ENCODE measurements at regions not wholly inside any gene's neighbourhood (a gene's known extent, or its start where the extent isn't known, plus 50 kb on each side); places are given as distances from the start of the nearest gene placed in this dataset.
"Not testable (repeated sequence)": the region's sequence is repeated elsewhere in the genome, so short reads cannot be mapped to it uniquely, and the experiment has no call there.

GRCh38 chr7:115211171-115211570 lies 289.3 kb downstream of the MDFIC start:
- no peak overlapping the region for H3K4me3 ChIP-seq (ENCODE audit: low read length)
- H3K9ac ChIP-seq (ENCODE audit: low read depth, low read length): no peak overlapping the region
- H3K27ac ChIP-seq (ENCODE audit: low read length): no peak overlapping the region
- H3K4me1 ChIP-seq (ENCODE audit: insufficient read depth, low read length): no peaks in the 10 kb centered on the region
- H3K9me3 ChIP-seq (ENCODE audit: insufficient read depth, low read depth, low read length): peaks cover 11% of the 10 kb centered on the region
- no peaks in the 10 kb centered on the region for H3K27me3 ChIP-seq (ENCODE audit: insufficient read depth, low read length)
- H3K36me3 ChIP-seq (ENCODE audit: insufficient read depth, low read depth, low read length): no peaks in the 10 kb centered on the region

GRCh38 chr7:115210552-115210951 lies 288.7 kb downstream of the MDFIC start:
- Histone ChIP-seq H3K4me3 (ENCODE audit: low read length) (no peak overlapping the region), H3K27ac (ENCODE audit: low read length) (no peak overlapping the region)

GRCh38 chr7:115208710-115209560 lies 287.0 kb downstream of the MDFIC start:
- H3K36me3 ChIP-seq (ENCODE audit: insufficient read depth, low read depth, low read length): no peaks in the 10 kb centered on the region
- H3K4me1 ChIP-seq (ENCODE audit: insufficient read depth, low read length): no peaks in the 10 kb centered on the region
- no peak overlapping the region for H3K4me3 ChIP-seq (ENCODE audit: low read length)
- no peak overlapping the region for H3K9ac ChIP-seq (ENCODE audit: low read depth, low read length)
- peaks cover 27% of the 10 kb centered on the region for H3K9me3 ChIP-seq (ENCODE audit: insufficient read depth, low read depth, low read length)
- no peaks in the 10 kb centered on the region for H3K27me3 ChIP-seq (ENCODE audit: insufficient read depth, low read length)
- H3K27ac ChIP-seq (ENCODE audit: low read length): no peak overlapping the region

More at GRCh38 chr7:115210552-115210951, 288.7 kb downstream of the MDFIC start:
- H3K4me1 ChIP-seq (ENCODE audit: insufficient read depth, low read length): no peaks in the 10 kb centered on the region
- H3K27me3 ChIP-seq (ENCODE audit: insufficient read depth, low read length): no peaks in the 10 kb centered on the region
- H3K9ac ChIP-seq (ENCODE audit: low read depth, low read length): no peak overlapping the region
- no peaks in the 10 kb centered on the region for H3K36me3 ChIP-seq (ENCODE audit: insufficient read depth, low read depth, low read length)
- H3K9me3 ChIP-seq (ENCODE audit: insufficient read depth, low read depth, low read length): peaks cover 18% of the 10 kb centered on the region

GRCh38 chr7:115206374-115206773 lies 284.5 kb downstream of the MDFIC start:
- H3K4me3 ChIP-seq (ENCODE audit: low read length); H3K9ac ChIP-seq (ENCODE audit: low read depth, low read length); H3K27ac ChIP-seq (ENCODE audit: low read length); H3K27me3 ChIP-seq (ENCODE audit: insufficient read depth, low read length); H3K36me3 ChIP-seq (ENCODE audit: insufficient read depth, low read depth, low read length); H3K4me1 ChIP-seq (ENCODE audit: insufficient read depth, low read length): not testable (repeated sequence)
- peaks cover 27% of the 10 kb centered on the region for H3K9me3 ChIP-seq (ENCODE audit: insufficient read depth, low read depth, low read length)

GRCh38 chr7:115198143-115198542 lies 276.2 kb downstream of the MDFIC start:
- Histone ChIP-seq H3K9ac (ENCODE audit: low read depth, low read length) (no peak overlapping the region), H3K4me1 (ENCODE audit: insufficient read depth, low read length) (no peaks in the 10 kb centered on the region), H3K36me3 (ENCODE audit: insufficient read depth, low read depth, low read length) (no peaks in the 10 kb centered on the region), H3K27me3 (ENCODE audit: insufficient read depth, low read length) (no peaks in the 10 kb centered on the region), H3K9me3 (ENCODE audit: insufficient read depth, low read depth, low read length) (no peaks in the 10 kb centered on the region), H3K27ac (ENCODE audit: low read length) (no peak overlapping the region), H3K4me3 (ENCODE audit: low read length) (no peak overlapping the region)

GRCh38 chr7:115195208-115195607 lies 273.3 kb downstream of the MDFIC start:
- H3K27ac ChIP-seq (ENCODE audit: low read length): no peak overlapping the region
- no peaks in the 10 kb centered on the region for H3K9me3 ChIP-seq (ENCODE audit: insufficient read depth, low read depth, low read length)
- H3K4me3 ChIP-seq (ENCODE audit: low read length): no peak overlapping the region
- no peaks in the 10 kb centered on the region for H3K36me3 ChIP-seq (ENCODE audit: insufficient read depth, low read depth, low read length)
- no peaks in the 10 kb centered on the region for H3K27me3 ChIP-seq (ENCODE audit: insufficient read depth, low read length)
- no peak overlapping the region for H3K9ac ChIP-seq (ENCODE audit: low read depth, low read length)
- no peaks in the 10 kb centered on the region for H3K4me1 ChIP-seq (ENCODE audit: insufficient read depth, low read length)

- Histone ChIP-seq H3K27me3 (ENCODE audit: insufficient read depth, low read length) (no peaks in the 10 kb centered on the region), H3K36me3 (ENCODE audit: insufficient read depth, low read depth, low read length) (no peaks in the 10 kb centered on the region), H3K9me3 (ENCODE audit: insufficient read depth, low read depth, low read length) (no peaks in the 10 kb centered on the region), H3K4me1 (ENCODE audit: insufficient read depth, low read length) (no peaks in the 10 kb centered on the region), H3K4me3 (ENCODE audit: low read length) (no peak overlapping the region), H3K27ac (ENCODE audit: low read length) (no peak overlapping the region), H3K9ac (ENCODE audit: low read depth, low read length) (no peak overlapping the region)
Measured at GRCh38 chr7:115191526-115191925, 269.6 kb downstream of the MDFIC start.

- no peak overlapping the region for H3K9ac ChIP-seq (ENCODE audit: low read depth, low read length)
- H3K4me1 ChIP-seq (ENCODE audit: insufficient read depth, low read length): no peaks in the 10 kb centered on the region
- no peak overlapping the region for H3K4me3 ChIP-seq (ENCODE audit: low read length)
- H3K36me3 ChIP-seq (ENCODE audit: insufficient read depth, low read depth, low read length): no peaks in the 10 kb centered on the region
- H3K27ac ChIP-seq (ENCODE audit: low read length): no peak overlapping the region
- H3K9me3 ChIP-seq (ENCODE audit: insufficient read depth, low read depth, low read length): no peaks in the 10 kb centered on the region
- H3K27me3 ChIP-seq (ENCODE audit: insufficient read depth, low read length): no peaks in the 10 kb centered on the region
Measured at GRCh38 chr7:115183431-115184057, 261.6 kb downstream of the MDFIC start.

- Histone ChIP-seq H3K9me3 (ENCODE audit: insufficient read depth, low read depth, low read length) (no peaks in the 10 kb centered on the region), H3K9ac (ENCODE audit: low read depth, low read length) (no peak overlapping the region), H3K27me3 (ENCODE audit: insufficient read depth, low read length) (no peaks in the 10 kb centered on the region), H3K27ac (ENCODE audit: low read length) (no peak overlapping the region), H3K36me3 (ENCODE audit: insufficient read depth, low read depth, low read length) (no peaks in the 10 kb centered on the region), H3K4me3 (ENCODE audit: low read length) (no peak overlapping the region), H3K4me1 (ENCODE audit: insufficient read depth, low read length) (no peaks in the 10 kb centered on the region)
Measured at GRCh38 chr7:115178835-115179234, 256.9 kb downstream of the MDFIC start.

GRCh38 chr7:115177823-115178222 lies 255.9 kb downstream of the MDFIC start:
- Histone ChIP-seq H3K4me1 (ENCODE audit: insufficient read depth, low read length) (no peaks in the 10 kb centered on the region), H3K27me3 (ENCODE audit: insufficient read depth, low read length) (no peaks in the 10 kb centered on the region)

GRCh38 chr7:115177103-115177502 lies 255.2 kb downstream of the MDFIC start:
- no peak overlapping the region for H3K4me3 ChIP-seq (ENCODE audit: low read length)
- no peaks in the 10 kb centered on the region for H3K27me3 ChIP-seq (ENCODE audit: insufficient read depth, low read length)
- no peaks in the 10 kb centered on the region for H3K36me3 ChIP-seq (ENCODE audit: insufficient read depth, low read depth, low read length)
- no peak overlapping the region for H3K9ac ChIP-seq (ENCODE audit: low read depth, low read length)
- H3K27ac ChIP-seq (ENCODE audit: low read length): no peak overlapping the region
- no peaks in the 10 kb centered on the region for H3K9me3 ChIP-seq (ENCODE audit: insufficient read depth, low read depth, low read length)
- no peaks in the 10 kb centered on the region for H3K4me1 ChIP-seq (ENCODE audit: insufficient read depth, low read length)

More at GRCh38 chr7:115177823-115178222, 255.9 kb downstream of the MDFIC start:
- Histone ChIP-seq H3K4me3 (ENCODE audit: low read length) (no peak overlapping the region), H3K36me3 (ENCODE audit: insufficient read depth, low read depth, low read length) (no peaks in the 10 kb centered on the region), H3K9ac (ENCODE audit: low read depth, low read length) (no peak overlapping the region), H3K9me3 (ENCODE audit: insufficient read depth, low read depth, low read length) (no peaks in the 10 kb centered on the region), H3K27ac (ENCODE audit: low read length) (no peak overlapping the region)

- not testable (repeated sequence) for H3K36me3 ChIP-seq (ENCODE audit: insufficient read depth, low read depth, low read length); H3K9me3 ChIP-seq (ENCODE audit: insufficient read depth, low read depth, low read length); H3K4me3 ChIP-seq (ENCODE audit: low read length); H3K9ac ChIP-seq (ENCODE audit: low read depth, low read length); H3K27ac ChIP-seq (ENCODE audit: low read length); H3K4me1 ChIP-seq (ENCODE audit: insufficient read depth, low read length); H3K27me3 ChIP-seq (ENCODE audit: insufficient read depth, low read length)
Measured at GRCh38 chr7:115172397-115172796, 250.5 kb downstream of the MDFIC start.
